ENCODE measurements at regions not wholly inside any gene's neighbourhood (a gene's known extent, or its start where the extent isn't known, plus 50 kb on each side); places are given as distances from the start of the nearest gene placed in this dataset.

DNA sequence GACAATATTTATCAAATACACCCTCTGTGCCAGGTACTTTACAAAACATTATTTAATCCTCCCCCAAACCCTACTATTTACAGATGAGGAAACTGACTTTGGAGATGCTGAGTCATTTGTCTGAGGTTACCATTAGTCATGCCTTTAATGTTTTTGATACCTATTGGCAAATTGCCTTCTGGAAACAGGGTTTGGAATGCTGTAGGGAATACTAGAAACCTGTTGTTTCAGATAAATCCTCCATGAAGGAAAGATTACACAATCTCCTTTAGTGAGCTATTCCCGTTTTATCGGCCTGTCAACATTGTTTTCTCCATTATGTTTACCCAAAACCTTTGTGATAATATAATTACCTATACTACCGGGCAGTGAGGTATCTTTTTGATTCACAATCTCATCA is 93.6 kb upstream of the ADGRF1 start:
- no peak overlapping the region for H3K27ac ChIP-seq (ENCODE audit: low read depth, low read length)
- no peak overlapping the region for H3K4me3 ChIP-seq (ENCODE audit: low read length)
- H3K36me3 Mint-ChIP-seq, result no peaks in the 10 kb centered on the region
- H3K27me3 ChIP-seq (ENCODE audit: control insufficient read depth in 2 of 2, insufficient read depth in 2 of 2, low read length in 2 of 2), result no peaks in the 10 kb centered on the region
- no peaks in the 10 kb centered on the region for H3K4me1 ChIP-seq (ENCODE audit: control insufficient read depth in 2 of 2, insufficient read depth in 2 of 2, low read length in 2 of 2)
- peaks cover 0 to 8% (median 0%) of the 10 kb centered on the region in 7 donors for H3K4me1 Mint-ChIP-seq
- POLR2A ChIA-PET, result no interaction called here
- intact Hi-C loops (cut with micrococcal nuclease), result no loop called here
- H3K9me3 Mint-ChIP-seq, result peaks cover 0 to 7% (median 0%) of the 10 kb centered on the region in 11 donors
- no peak overlapping the region for H3K4me3 Mint-ChIP-seq
- H3K27ac Mint-ChIP-seq, result no peak overlapping the region
- no peaks in the 10 kb centered on the region for H3K36me3 ChIP-seq (ENCODE audit: control insufficient read depth in 2 of 3, insufficient read depth in 3 of 3, low read length in 3 of 3)
- H3K27me3 Mint-ChIP-seq, result peaks cover 0 to 53% (median 4%) of the 10 kb centered on the region in 5 donors
- H3K9me3 ChIP-seq (ENCODE audit: control insufficient read depth in 2 of 3, low read length in 3 of 3), result no peaks in the 10 kb centered on the region
- no peak for ATAC-seq
- no peak for DNase-seq
- CTCF ChIA-PET, result no interaction called here

- H3K9me3 ChIP-seq (ENCODE audit: control insufficient read depth in 2 of 3, low read length in 3 of 3), result no peaks in the 10 kb centered on the region
- no peaks in the 10 kb centered on the region for H3K27me3 ChIP-seq (ENCODE audit: control insufficient read depth in 2 of 2, insufficient read depth in 2 of 2, low read length in 2 of 2)
- Mint-ChIP-seq H3K27me3 (peaks cover 0 to 53% (median 4%) of the 10 kb centered on the region in 5 donors), H3K4me1 (peaks cover 0 to 8% (median 0%) of the 10 kb centered on the region in 7 donors), H3K36me3 (no peaks in the 10 kb centered on the region), H3K27ac (no peak overlapping the region), H3K4me3 (no peak overlapping the region), H3K9me3 (peaks cover 0 to 7% (median 0%) of the 10 kb centered on the region in 11 donors)
- no peaks in the 10 kb centered on the region for H3K36me3 ChIP-seq (ENCODE audit: control insufficient read depth in 2 of 3, insufficient read depth in 3 of 3, low read length in 3 of 3)
- H3K4me1 ChIP-seq (ENCODE audit: control insufficient read depth in 2 of 2, insufficient read depth in 2 of 2, low read length in 2 of 2), result no peaks in the 10 kb centered on the region
- ChIA-PET POLR2A (no interaction called here), CTCF (no interaction called here)
- no peak overlapping the region for H3K4me3 ChIP-seq (ENCODE audit: low read length)
- intact Hi-C loops (cut with micrococcal nuclease), result no loop called here
- peak; percentile 24 for ATAC-seq
- DNase-seq, result no peak
- H3K27ac ChIP-seq (ENCODE audit: low read depth, low read length), result no peak overlapping the region
These were observed 92.5 kb upstream of the ADGRF1 start for GRCh38 chr6:47134476-47135189.

- Histone ChIP-seq H3K4me1 (ENCODE audit: control insufficient read depth in 2 of 2, insufficient read depth in 2 of 2, low read length in 2 of 2) (no peaks in the 10 kb centered on the region), H3K27ac (ENCODE audit: low read depth, low read length) (no peak overlapping the region), H3K9me3 (ENCODE audit: control insufficient read depth in 2 of 3, low read length in 3 of 3) (no peaks in the 10 kb centered on the region), H3K4me3 (ENCODE audit: low read length) (no peak overlapping the region), H3K36me3 (ENCODE audit: control insufficient read depth in 2 of 3, insufficient read depth in 3 of 3, low read length in 3 of 3) (no peaks in the 10 kb centered on the region), H3K27me3 (ENCODE audit: control insufficient read depth in 2 of 2, insufficient read depth in 2 of 2, low read length in 2 of 2) (no peaks in the 10 kb centered on the region)
- Mint-ChIP-seq H3K4me1 (peaks cover 0 to 8% (median 0%) of the 10 kb centered on the region in 7 donors), H3K4me3 (no peak overlapping the region), H3K36me3 (no peaks in the 10 kb centered on the region), H3K9me3 (peaks cover 0 to 7% (median 0%) of the 10 kb centered on the region in 11 donors), H3K27ac (no peak overlapping the region), H3K27me3 (peaks cover 0 to 53% (median 4%) of the 10 kb centered on the region in 5 donors)
- no peak for DNase-seq
- ATAC-seq, result no peak
- intact Hi-C loops (cut with micrococcal nuclease), result no loop called here
- ChIA-PET CTCF (no interaction called here), POLR2A (no interaction called here)
These were observed 91.3 kb upstream of the ADGRF1 start for GRCh38 chr6:47133230-47134000.

GRCh38 chr6:47132724-47133123 is 90.6 kb upstream of the ADGRF1 start:
- no peaks in the 10 kb centered on the region for H3K36me3 Mint-ChIP-seq
- DNase-seq (no peak), ATAC-seq (no peak)
- no peak overlapping the region for H3K4me3 Mint-ChIP-seq
- Histone ChIP-seq H3K27ac (ENCODE audit: low read depth, low read length) (no peak overlapping the region), H3K4me3 (ENCODE audit: low read length) (no peak overlapping the region), H3K27me3 (ENCODE audit: control insufficient read depth in 2 of 2, insufficient read depth in 2 of 2, low read length in 2 of 2) (no peaks in the 10 kb centered on the region), H3K36me3 (ENCODE audit: control insufficient read depth in 2 of 3, insufficient read depth in 3 of 3, low read length in 3 of 3) (no peaks in the 10 kb centered on the region), H3K4me1 (ENCODE audit: control insufficient read depth in 2 of 2, insufficient read depth in 2 of 2, low read length in 2 of 2) (no peaks in the 10 kb centered on the region), H3K9me3 (ENCODE audit: control insufficient read depth in 2 of 3, low read length in 3 of 3) (no peaks in the 10 kb centered on the region)
- intact Hi-C loops (cut with micrococcal nuclease), result no loop called here
- H3K27ac Mint-ChIP-seq, result no peak overlapping the region
- peaks cover 0 to 7% (median 0%) of the 10 kb centered on the region in 11 donors for H3K9me3 Mint-ChIP-seq
- POLR2A ChIA-PET, result no interaction called here
- CTCF ChIA-PET, result no interaction called here
- H3K27me3 Mint-ChIP-seq, result peaks cover 0 to 48% (median 0%) of the 10 kb centered on the region in 5 donors
- H3K4me1 Mint-ChIP-seq, result peaks cover 0 to 5% (median 0%) of the 10 kb centered on the region in 7 donors

DNA sequence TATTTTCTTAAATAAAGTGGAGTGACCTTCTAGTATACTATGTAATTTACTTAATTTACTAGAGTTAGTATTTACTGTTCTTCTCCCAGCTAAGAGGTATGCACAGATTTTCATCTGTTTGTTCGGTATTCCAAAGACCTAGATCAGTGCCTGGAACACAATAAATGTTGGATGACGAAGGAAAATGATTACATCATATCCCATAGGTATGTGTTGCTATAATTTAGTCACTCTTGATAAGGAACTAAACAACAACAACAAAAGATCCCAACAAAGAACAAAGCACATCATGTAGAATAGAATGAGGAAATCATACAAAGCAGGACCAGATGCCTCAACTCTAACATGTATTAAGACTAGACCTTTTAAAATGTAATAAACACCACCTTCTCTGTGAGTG is 89.6 kb upstream of the ADGRF1 start:
- Histone ChIP-seq H3K36me3 (ENCODE audit: control insufficient read depth in 2 of 3, insufficient read depth in 3 of 3, low read length in 3 of 3) (no peaks in the 10 kb centered on the region), H3K27me3 (ENCODE audit: control insufficient read depth in 2 of 2, insufficient read depth in 2 of 2, low read length in 2 of 2) (no peaks in the 10 kb centered on the region), H3K4me3 (ENCODE audit: low read length) (no peak overlapping the region), H3K4me1 (ENCODE audit: control insufficient read depth in 2 of 2, insufficient read depth in 2 of 2, low read length in 2 of 2) (no peaks in the 10 kb centered on the region), H3K9me3 (ENCODE audit: control insufficient read depth in 2 of 3, low read length in 3 of 3) (no peaks in the 10 kb centered on the region), H3K27ac (ENCODE audit: low read depth, low read length) (no peak overlapping the region)
- no peak for DNase-seq
- Mint-ChIP-seq H3K27ac (no peak overlapping the region), H3K4me3 (no peak overlapping the region), H3K4me1 (peaks cover 0 to 5% (median 0%) of the 10 kb centered on the region in 7 donors), H3K9me3 (peaks cover 0 to 7% (median 0%) of the 10 kb centered on the region in 11 donors), H3K27me3 (peaks cover 0 to 40% (median 0%) of the 10 kb centered on the region in 5 donors), H3K36me3 (no peaks in the 10 kb centered on the region)
- CTCF ChIA-PET, result no interaction called here
- intact Hi-C loops (cut with micrococcal nuclease), result no loop called here
- POLR2A ChIA-PET, result no interaction called here
- no peak for ATAC-seq

- ATAC-seq (no peak), DNase-seq (no peak)
- Histone ChIP-seq H3K4me3 (ENCODE audit: low read length) (no peak overlapping the region), H3K27ac (ENCODE audit: low read depth, low read length) (no peak overlapping the region), H3K4me1 (ENCODE audit: control insufficient read depth in 2 of 2, insufficient read depth in 2 of 2, low read length in 2 of 2) (no peaks in the 10 kb centered on the region), H3K9me3 (ENCODE audit: control insufficient read depth in 2 of 3, low read length in 3 of 3) (no peaks in the 10 kb centered on the region), H3K27me3 (ENCODE audit: control insufficient read depth in 2 of 2, insufficient read depth in 2 of 2, low read length in 2 of 2) (no peaks in the 10 kb centered on the region), H3K36me3 (ENCODE audit: control insufficient read depth in 2 of 3, insufficient read depth in 3 of 3, low read length in 3 of 3) (no peaks in the 10 kb centered on the region)
- no peak overlapping the region for H3K4me3 Mint-ChIP-seq
- no peak overlapping the region for H3K27ac Mint-ChIP-seq
- peaks cover 0 to 26% (median 0%) of the 10 kb centered on the region in 5 donors for H3K27me3 Mint-ChIP-seq
- H3K9me3 Mint-ChIP-seq, result peaks cover 0 to 7% (median 0%) of the 10 kb centered on the region in 11 donors
- H3K4me1 Mint-ChIP-seq, result peaks cover 0 to 5% (median 0%) of the 10 kb centered on the region in 7 donors
- ChIA-PET CTCF (no interaction called here), POLR2A (no interaction called here)
- no peaks in the 10 kb centered on the region for H3K36me3 Mint-ChIP-seq
- intact Hi-C loops (cut with micrococcal nuclease), result no loop called here
These were observed 88.0 kb upstream of the ADGRF1 start for GRCh38 chr6:47130086-47130485.

DNA sequence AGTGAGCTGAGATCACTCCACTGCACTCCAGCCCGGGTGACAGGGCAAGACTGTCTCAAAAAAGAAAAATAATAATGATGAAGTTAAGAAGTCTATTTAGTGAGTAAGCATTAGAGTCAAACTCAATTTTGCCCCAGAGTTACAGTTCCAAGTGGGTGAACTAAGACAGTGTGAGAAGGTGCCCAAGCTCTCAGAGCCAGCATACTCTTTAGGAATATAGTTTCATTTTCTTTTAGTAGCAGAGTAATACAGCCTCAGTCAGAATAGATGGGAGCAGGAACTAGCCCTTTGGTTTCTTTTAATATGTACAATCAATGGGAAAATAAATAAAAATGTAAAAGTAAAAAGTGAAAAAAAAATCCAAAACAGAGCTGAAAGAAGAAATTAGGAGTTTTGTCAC is 87.0 kb upstream of the ADGRF1 start:
- Mint-ChIP-seq H3K4me3 (no peak overlapping the region), H3K27me3 (peaks cover 0 to 18% (median 0%) of the 10 kb centered on the region in 5 donors), H3K27ac (no peak overlapping the region), H3K9me3 (peaks cover 0 to 7% (median 0%) of the 10 kb centered on the region in 11 donors), H3K4me1 (no peaks in the 10 kb centered on the region), H3K36me3 (no peaks in the 10 kb centered on the region)
- POLR2A ChIA-PET, result no interaction called here
- Histone ChIP-seq H3K4me1 (ENCODE audit: control insufficient read depth in 2 of 2, insufficient read depth in 2 of 2, low read length in 2 of 2) (no peaks in the 10 kb centered on the region), H3K36me3 (ENCODE audit: control insufficient read depth in 2 of 3, insufficient read depth in 3 of 3, low read length in 3 of 3) (no peaks in the 10 kb centered on the region), H3K4me3 (ENCODE audit: low read length) (no peak overlapping the region), H3K27me3 (ENCODE audit: control insufficient read depth in 2 of 2, insufficient read depth in 2 of 2, low read length in 2 of 2) (no peaks in the 10 kb centered on the region), H3K9me3 (ENCODE audit: control insufficient read depth in 2 of 3, low read length in 3 of 3) (no peaks in the 10 kb centered on the region), H3K27ac (ENCODE audit: low read depth, low read length) (no peak overlapping the region)
- no peak for DNase-seq
- no peak for ATAC-seq
- intact Hi-C loops (cut with micrococcal nuclease), result no loop called here
- CTCF ChIA-PET, result no interaction called here

Measured in naive thymus-derived CD4-positive, alpha-beta T cell (primary cell).